Caco-2 (cell line): ENCODE measurements at regions not wholly inside any gene's neighbourhood (a gene's known extent, or its start where the extent isn't known, plus 50 kb on each side); places are given as distances from the start of the nearest gene placed in this dataset.

ENCODE experiments used
- BruUV-seq: library from RNA; stranded (reverse); fragments of 400-500 nt; replicated peaks from 2 replicates; lab custom pipeline; 2021; lab: Mats Ljungman, UMichigan
- CTCF ChIA-PET: fragments of 300-600 bp; sonication (Branson Sonifier 250); formaldehyde crosslinking; loops from one replicate; lab custom pipeline; 2022; ENCODE audit warnings: antibody characterized with exemption; lab: Charles Lee
- POLR2A ChIA-PET: fragments of 300-600 bp; sonication (Branson Sonifier 250); formaldehyde crosslinking; loops from one replicate; lab custom pipeline; 2022; ENCODE audit warnings: antibody characterized with exemption; lab: Charles Lee
- DNase-seq, 2 experiments: peaks; one replicate each; pipeline versions ENCODE4 v3.0.0 to v3.0.0-alpha.2; 2020 to 2022
- H3K27me3 ChIP-seq: replicated peaks from 2 replicates; pipeline ENCODE4 v1.6.0; 2011; ENCODE audit warnings: low read length; ENCODE audit not compliant: control insufficient read depth, insufficient read depth
- H3K36me3 ChIP-seq: 2 replicates; pipeline ENCODE4 v1.5.1; 2011; ENCODE audit warnings: low read length; ENCODE audit not compliant: control insufficient read depth, insufficient read depth
- H3K4me1 ChIP-seq: fragments of 250-450 bp; sonication (Bioruptor Pico); 2 replicates; pipeline ENCODE4 v1.5.1; 2020; ENCODE audit warnings: mild to moderate bottlenecking
- H3K4me3 ChIP-seq: 2 replicates; pipeline ENCODE4 v1.5.1; 2011; ENCODE audit warnings: low read depth, mild to moderate bottlenecking, control low read depth, low read length
- H3K9me3 ChIP-seq: fragments of 250-450 bp; sonication (Bioruptor Pico); 2 replicates; pipeline ENCODE4 v1.5.1; 2020; ENCODE audit warnings: mild to moderate bottlenecking, moderate library complexity
- H3K27ac Mint-ChIP-seq: one replicate; pipeline ENCODE4 v1.8.0; 2022; ENCODE audit warnings: mixed read lengths; ENCODE audit not compliant: unreplicated experiment
- H3K27me3 Mint-ChIP-seq: one replicate; pipeline ENCODE4 v1.8.0; 2022; ENCODE audit warnings: mixed read lengths; ENCODE audit not compliant: insufficient read depth, unreplicated experiment
- H3K36me3 Mint-ChIP-seq: one replicate; pipeline ENCODE4 v1.8.0; 2022; ENCODE audit warnings: mild to moderate bottlenecking, mixed read lengths; ENCODE audit not compliant: insufficient read depth, unreplicated experiment
- H3K4me1 Mint-ChIP-seq: one replicate; pipeline ENCODE4 v1.8.0; 2022; ENCODE audit warnings: low read depth, mixed read lengths; ENCODE audit not compliant: unreplicated experiment
- H3K4me3 Mint-ChIP-seq: one replicate; pipeline ENCODE4 v1.8.0; 2022; ENCODE audit warnings: mild to moderate bottlenecking, moderate library complexity, mixed read lengths; ENCODE audit not compliant: unreplicated experiment
- H3K9me3 Mint-ChIP-seq: one replicate; pipeline ENCODE4 v1.8.0; 2022; ENCODE audit warnings: mixed read lengths; ENCODE audit not compliant: unreplicated experiment
- intact Hi-C: fragments of 100-400 bp; cut with micrococcal nuclease; formaldehyde crosslinking; loops from one replicate; pipeline ENCODE4 v1.10.0; 2022; ENCODE audit not compliant: unreplicated experiment
- TF ChIP-seq, protein P1 (sequence below), 2 experiments: fragments of 200-600 bp in 1 of 2; IDR thresholded peaks; 1 replicate in 1 of 2; 2 replicates in 1 of 2; pipeline versions ENCODE4 v1.5.1 to v1.8.0; 2011 to 2022; ENCODE audit warnings: antibody characterized with exemption in 1 of 2, control low read depth in 1 of 2, inconsistent platforms in 1 of 2, low read depth in 1 of 2, low read length in 1 of 2, mild to moderate bottlenecking in 1 of 2, moderate library complexity in 1 of 2; ENCODE audit not compliant: insufficient read depth in 1 of 2, severe bottlenecking in 1 of 2, unreplicated experiment in 1 of 2

DNA sequence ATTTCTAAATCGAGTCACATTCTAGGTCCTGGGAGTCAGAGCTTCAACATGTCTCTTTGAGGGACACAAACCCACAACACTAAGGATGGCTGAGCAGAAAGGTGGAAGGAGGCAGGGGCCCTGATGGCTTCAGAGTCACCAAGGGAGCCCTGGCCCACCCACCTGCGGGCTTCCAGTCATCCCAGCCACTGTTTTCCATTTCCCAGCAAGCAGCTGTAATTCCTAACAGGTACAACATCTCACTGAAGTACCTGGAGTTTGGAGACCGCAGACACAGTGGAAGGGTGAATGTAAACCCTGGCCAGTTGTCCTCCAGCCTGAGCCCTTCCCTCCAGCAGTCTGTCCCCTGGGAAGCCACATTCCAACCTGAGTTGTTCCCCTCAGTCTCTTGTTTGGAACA, 562.8 kb downstream of the TBC1D22A start:
- H3K27ac Mint-ChIP-seq, result no peak overlapping the region
- Histone ChIP-seq H3K36me3 (no peaks in the 10 kb centered on the region), H3K4me3 (no peak overlapping the region), H3K27me3 (no peaks in the 10 kb centered on the region), H3K9me3 (peaks cover 8% of the 10 kb centered on the region), H3K4me1 (no peaks in the 10 kb centered on the region)
- BruUV-seq, result no TSS peak
- intact Hi-C loops, result no loop called here
- TF ChIP-seq, protein P1, sequence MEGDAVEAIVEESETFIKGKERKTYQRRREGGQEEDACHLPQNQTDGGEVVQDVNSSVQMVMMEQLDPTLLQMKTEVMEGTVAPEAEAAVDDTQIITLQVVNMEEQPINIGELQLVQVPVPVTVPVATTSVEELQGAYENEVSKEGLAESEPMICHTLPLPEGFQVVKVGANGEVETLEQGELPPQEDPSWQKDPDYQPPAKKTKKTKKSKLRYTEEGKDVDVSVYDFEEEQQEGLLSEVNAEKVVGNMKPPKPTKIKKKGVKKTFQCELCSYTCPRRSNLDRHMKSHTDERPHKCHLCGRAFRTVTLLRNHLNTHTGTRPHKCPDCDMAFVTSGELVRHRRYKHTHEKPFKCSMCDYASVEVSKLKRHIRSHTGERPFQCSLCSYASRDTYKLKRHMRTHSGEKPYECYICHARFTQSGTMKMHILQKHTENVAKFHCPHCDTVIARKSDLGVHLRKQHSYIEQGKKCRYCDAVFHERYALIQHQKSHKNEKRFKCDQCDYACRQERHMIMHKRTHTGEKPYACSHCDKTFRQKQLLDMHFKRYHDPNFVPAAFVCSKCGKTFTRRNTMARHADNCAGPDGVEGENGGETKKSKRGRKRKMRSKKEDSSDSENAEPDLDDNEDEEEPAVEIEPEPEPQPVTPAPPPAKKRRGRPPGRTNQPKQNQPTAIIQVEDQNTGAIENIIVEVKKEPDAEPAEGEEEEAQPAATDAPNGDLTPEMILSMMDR (IDR thresholded peaks at IDR 0.05; ENCODE audit: insufficient read depth in 1 of 2, low read depth in 1 of 2, low read length in 1 of 2, severe bottlenecking in 1 of 2, unreplicated experiment in 1 of 2), result no peak
- H3K4me3 Mint-ChIP-seq, result no peak overlapping the region
- no peaks in the 10 kb centered on the region for H3K36me3 Mint-ChIP-seq
- H3K9me3 Mint-ChIP-seq, result no peaks in the 10 kb centered on the region
- H3K4me1 Mint-ChIP-seq, result no peaks in the 10 kb centered on the region
- POLR2A ChIA-PET, result no interaction called here
- DNase-seq, result no peak
- H3K27me3 Mint-ChIP-seq, result peaks cover 2% of the 10 kb centered on the region
- CTCF ChIA-PET, result no interaction called here

DNA sequence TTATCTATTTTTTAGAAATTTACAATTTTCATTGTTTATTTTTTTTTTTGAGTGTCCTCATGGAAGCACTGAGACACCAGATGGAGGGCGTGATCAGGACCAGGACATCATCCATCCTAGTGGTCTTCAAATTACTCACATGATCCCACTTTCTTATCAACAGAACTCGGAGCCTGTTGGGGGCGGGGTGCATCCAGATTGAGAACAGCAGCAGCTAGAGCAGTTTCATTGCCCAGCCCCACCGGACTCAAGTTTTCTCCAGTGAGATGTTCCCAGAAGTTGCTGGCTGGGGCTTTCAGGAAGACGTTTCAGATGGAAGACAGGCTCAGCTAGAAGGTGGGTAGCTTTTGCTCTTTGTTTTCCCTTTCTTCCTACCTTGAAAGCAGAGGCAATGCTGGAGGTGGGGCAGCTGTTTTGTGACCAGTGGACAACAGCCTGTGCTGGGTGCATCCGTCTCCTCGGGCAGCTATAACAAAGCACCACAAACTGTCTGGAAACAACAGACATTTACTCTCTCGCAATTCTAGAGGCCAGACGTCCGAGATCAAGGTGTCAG, 562.1 kb downstream of the TBC1D22A start:
- Histone ChIP-seq H3K9me3 (peaks cover 8% of the 10 kb centered on the region), H3K36me3 (no peaks in the 10 kb centered on the region), H3K4me3 (no peak overlapping the region), H3K27me3 (no peaks in the 10 kb centered on the region), H3K4me1 (no peaks in the 10 kb centered on the region)
- Mint-ChIP-seq H3K4me1 (no peaks in the 10 kb centered on the region), H3K9me3 (no peaks in the 10 kb centered on the region), H3K27me3 (peaks cover 2% of the 10 kb centered on the region), H3K27ac (no peak overlapping the region), H3K36me3 (no peaks in the 10 kb centered on the region), H3K4me3 (no peak overlapping the region)
- TF ChIP-seq, protein P1 (IDR thresholded peaks at IDR 0.05; ENCODE audit: insufficient read depth in 1 of 2, low read depth in 1 of 2, low read length in 1 of 2, severe bottlenecking in 1 of 2, unreplicated experiment in 1 of 2), result no peak
- DNase-seq, result no peak
- intact Hi-C loops, result no loop called here
- no TSS peak for BruUV-seq
- ChIA-PET CTCF (no interaction called here), POLR2A (no interaction called here)

DNA sequence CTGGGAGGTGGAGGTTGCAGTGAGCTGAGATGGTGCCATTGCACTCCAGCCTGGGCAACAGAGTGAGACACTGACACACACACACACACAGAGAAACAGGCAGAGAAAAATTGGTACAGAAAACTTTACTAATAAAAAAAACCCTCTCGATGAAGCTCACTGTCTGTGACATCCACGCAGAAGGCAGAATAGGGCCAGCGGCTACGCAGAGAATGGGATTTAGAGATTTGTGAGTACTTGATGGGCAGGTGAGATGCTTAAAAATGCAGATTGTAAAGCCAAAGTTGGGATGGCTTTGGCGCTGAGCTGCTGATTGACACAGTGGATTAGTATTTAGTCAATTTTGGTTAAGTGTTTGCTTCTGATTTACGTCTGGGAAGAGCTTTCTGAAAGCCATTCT, 561.1 kb downstream of the TBC1D22A start:
- ChIA-PET CTCF (no interaction called here), POLR2A (no interaction called here)
- H3K36me3 ChIP-seq, result no peaks in the 10 kb centered on the region
- H3K9me3 ChIP-seq, result peaks cover 8% of the 10 kb centered on the region
- Mint-ChIP-seq H3K4me3 (no peak overlapping the region), H3K27ac (no peak overlapping the region), H3K4me1 (no peaks in the 10 kb centered on the region), H3K36me3 (no peaks in the 10 kb centered on the region), H3K9me3 (no peaks in the 10 kb centered on the region), H3K27me3 (peaks cover 5% of the 10 kb centered on the region)
- H3K27me3 ChIP-seq, result no peaks in the 10 kb centered on the region
- no peaks in the 10 kb centered on the region for H3K4me1 ChIP-seq
- TF ChIP-seq, protein P1 (IDR thresholded peaks at IDR 0.05; ENCODE audit: insufficient read depth in 1 of 2, low read depth in 1 of 2, low read length in 1 of 2, severe bottlenecking in 1 of 2, unreplicated experiment in 1 of 2), result no peak
- BruUV-seq, result no TSS peak
- intact Hi-C loops, result no loop called here
- H3K4me3 ChIP-seq, result no peak overlapping the region
- no peak for DNase-seq
